ENCODE measurements at regions not wholly inside any gene's neighbourhood (a gene's known extent, or its start where the extent isn't known, plus 50 kb on each side); places are given as distances from the start of the nearest gene placed in this dataset.

- TF ChIP-seq PAX5 (IDR thresholded peaks at IDR 0.05; ENCODE audit: borderline replicate concordance, low read depth, low read length) (no peak), ZNF217 (IDR thresholded peaks at IDR 0.05) (no peak), ZNF274 (IDR thresholded peaks at IDR 0.05; ENCODE audit: insufficient read depth, insufficient read length) (no peak)
- TF ChIP-seq, protein P1, sequence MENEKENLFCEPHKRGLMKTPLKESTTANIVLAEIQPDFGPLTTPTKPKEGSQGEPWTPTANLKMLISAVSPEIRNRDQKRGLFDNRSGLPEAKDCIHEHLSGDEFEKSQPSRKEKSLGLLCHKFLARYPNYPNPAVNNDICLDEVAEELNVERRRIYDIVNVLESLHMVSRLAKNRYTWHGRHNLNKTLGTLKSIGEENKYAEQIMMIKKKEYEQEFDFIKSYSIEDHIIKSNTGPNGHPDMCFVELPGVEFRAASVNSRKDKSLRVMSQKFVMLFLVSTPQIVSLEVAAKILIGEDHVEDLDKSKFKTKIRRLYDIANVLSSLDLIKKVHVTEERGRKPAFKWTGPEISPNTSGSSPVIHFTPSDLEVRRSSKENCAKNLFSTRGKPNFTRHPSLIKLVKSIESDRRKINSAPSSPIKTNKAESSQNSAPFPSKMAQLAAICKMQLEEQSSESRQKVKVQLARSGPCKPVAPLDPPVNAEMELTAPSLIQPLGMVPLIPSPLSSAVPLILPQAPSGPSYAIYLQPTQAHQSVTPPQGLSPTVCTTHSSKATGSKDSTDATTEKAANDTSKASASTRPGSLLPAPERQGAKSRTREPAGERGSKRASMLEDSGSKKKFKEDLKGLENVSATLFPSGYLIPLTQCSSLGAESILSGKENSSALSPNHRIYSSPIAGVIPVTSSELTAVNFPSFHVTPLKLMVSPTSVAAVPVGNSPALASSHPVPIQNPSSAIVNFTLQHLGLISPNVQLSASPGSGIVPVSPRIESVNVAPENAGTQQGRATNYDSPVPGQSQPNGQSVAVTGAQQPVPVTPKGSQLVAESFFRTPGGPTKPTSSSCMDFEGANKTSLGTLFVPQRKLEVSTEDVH (IDR thresholded peaks at IDR 0.05; ENCODE audit: low read depth, partially characterized antibody) = no peak
Measured at GRCh38 chr4:163072222-163072621, 94.5 kb downstream of the NAF1 start (continued).

DNA sequence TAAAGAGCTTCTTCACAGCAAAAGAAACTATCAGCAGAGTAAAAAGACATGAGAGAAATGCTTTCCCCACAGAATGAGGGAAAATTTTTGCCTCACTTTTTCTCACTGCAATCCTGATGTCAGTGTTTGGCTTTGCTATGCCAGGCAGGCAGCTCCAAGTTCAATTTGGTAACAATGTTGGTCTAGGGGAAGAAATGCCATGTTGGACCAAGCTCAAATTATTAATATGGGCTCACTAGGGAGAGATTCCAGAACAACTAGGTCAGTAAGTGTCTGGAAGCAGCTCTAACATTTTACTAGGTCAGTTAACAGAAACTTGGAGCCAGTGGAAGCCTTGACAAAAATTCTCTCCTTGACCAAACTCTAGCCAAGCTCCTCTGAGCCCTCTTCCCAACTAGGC, 95.4 kb downstream of the NAF1 start:
- Histone ChIP-seq H3K9ac (ENCODE audit: control insufficient read depth, insufficient read depth, low read length) (no peak overlapping the region), H3K27me3 (replicated peaks in 1 of 2; ENCODE audit: control insufficient read depth in 2 of 2, insufficient read depth in 2 of 2, low read length in 1 of 2) (no peaks in the 10 kb centered on the region), H3K79me2 (ENCODE audit: control insufficient read depth, insufficient read depth, low read length) (no peaks in the 10 kb centered on the region), H3K4me2 (ENCODE audit: control insufficient read depth, insufficient read depth) (no peak overlapping the region), H3K27ac (ENCODE audit: control insufficient read depth, insufficient read depth) (no peak overlapping the region), H3K4me3 (no peak overlapping the region), H3K36me3 (ENCODE audit: control insufficient read depth in 2 of 2, insufficient read depth in 2 of 2, low read length in 1 of 2) (no peaks in the 10 kb centered on the region), H2AFZ (ENCODE audit: control insufficient read depth, low read depth, low read length) (no peak overlapping the region), H3K4me1 (ENCODE audit: control insufficient read depth, insufficient read depth, low read length) (no peaks in the 10 kb centered on the region), H3K9me3 (replicated peaks; ENCODE audit: control insufficient read depth, insufficient read depth, low read length) (no peaks in the 10 kb centered on the region), H4K20me1 (ENCODE audit: control insufficient read depth, insufficient read depth) (no peaks in the 10 kb centered on the region)
- DNase-seq (ENCODE audit: low read depth, low spot score) = no peak
- in situ Hi-C loops (cut with MboI) (no loop called here), intact Hi-C loops (cut with micrococcal nuclease; ENCODE audit: unreplicated experiment) (no loop called here)
- BruUV-seq (replicated peaks) = no TSS peak
- RAD21 ChIA-PET (ENCODE audit: unreplicated experiment) = no interaction called here
- SMC1A ChIA-PET (ENCODE audit: uncharacterized antibody, unreplicated experiment) = interaction anchor here (1.0 to 1.1 kb wide), 2 partner anchors 16 to 222 kb away, joined by 3 read pairs; no protein-coding TSS in a partner anchor
- POLR2A ChIA-PET = no interaction called here
- no peak for FAIRE-seq
- TF ChIP-seq CEBPZ (IDR thresholded peaks at IDR 0.05; ENCODE audit: low read depth, low read length) = no peak
- no peak for TF ChIP-seq CHD4 (IDR thresholded peaks at IDR 0.05)
- ATAC-seq = no peak
- CTCF ChIA-PET = no interaction called here

Data from GM12878 (cell line).